H9 (cell line): ENCODE measurements at regions not wholly inside any gene's neighbourhood (a gene's known extent, or its start where the extent isn't known, plus 50 kb on each side); places are given as distances from the start of the nearest gene placed in this dataset.

Source experiments
- DNase-seq: peaks from one replicate; pipeline ENCODE4 v3.0.0-alpha.2; 2017
- H2AFZ ChIP-seq: one replicate; pipeline ENCODE4 v1.6.1; 2013; ENCODE audit warnings: mild to moderate bottlenecking, low read length, control low read depth, moderate library complexity
- H2AK5ac ChIP-seq: 2 replicates; pipeline ENCODE4 v1.6.1; 2013; ENCODE audit warnings: low read length, control low read depth, mixed read lengths; ENCODE audit not compliant: insufficient read length
- H2BK120ac ChIP-seq: one replicate; pipeline ENCODE4 v1.6.1; 2013; ENCODE audit warnings: low read depth, mild to moderate bottlenecking, low read length, control low read depth, inconsistent platforms; ENCODE audit not compliant: poor library complexity, severe bottlenecking
- H2BK12ac ChIP-seq: 2 replicates; pipeline ENCODE4 v1.6.1; 2013; ENCODE audit warnings: low read length, control low read depth, mixed read lengths, low read depth; ENCODE audit not compliant: insufficient read length
- H2BK15ac ChIP-seq: 2 replicates; pipeline ENCODE4 v1.6.1; 2013; ENCODE audit warnings: low read depth, low read length, control low read depth
- H2BK20ac ChIP-seq: one replicate; pipeline ENCODE4 v1.6.1; 2013; ENCODE audit warnings: low read depth, mild to moderate bottlenecking, low read length, control low read depth, inconsistent platforms; ENCODE audit not compliant: poor library complexity, severe bottlenecking
- H2BK5ac ChIP-seq: 2 replicates; pipeline ENCODE4 v1.6.1; 2013; ENCODE audit warnings: low read length, control low read depth, mixed read lengths; ENCODE audit not compliant: insufficient read length
- H3K14ac ChIP-seq: 2 replicates; pipeline ENCODE4 v1.6.1; 2013; ENCODE audit warnings: low read length, control low read depth; ENCODE audit not compliant: insufficient read depth
- H3K18ac ChIP-seq: 2 replicates; pipeline ENCODE4 v1.6.1; 2013; ENCODE audit warnings: low read depth, mild to moderate bottlenecking, mixed read lengths, low read length, control low read depth; ENCODE audit not compliant: insufficient read length
- H3K23ac ChIP-seq: 2 replicates; pipeline ENCODE4 v1.6.1; 2013; ENCODE audit warnings: low read length, control low read depth, mixed read lengths, low read depth; ENCODE audit not compliant: insufficient read length
- H3K23me2 ChIP-seq: 2 replicates; pipeline ENCODE4 v1.6.1; 2013; ENCODE audit warnings: low read depth, mild to moderate bottlenecking, mixed read lengths, low read length, control low read depth; ENCODE audit not compliant: insufficient read length, poor library complexity, severe bottlenecking
- H3K27ac ChIP-seq: 2 replicates; pipeline ENCODE4 v1.5.1; 2013; ENCODE audit warnings: low read length, control low read depth, mixed read lengths, low read depth; ENCODE audit not compliant: insufficient read length
- H3K27me3 ChIP-seq: 2 replicates; pipeline ENCODE4 v1.6.1; 2013; ENCODE audit warnings: low read length, control low read depth, inconsistent platforms; ENCODE audit not compliant: insufficient read depth
- H3K4ac ChIP-seq: 2 replicates; pipeline ENCODE4 v1.6.1; 2013; ENCODE audit warnings: low read depth, mild to moderate bottlenecking, control low read depth, inconsistent platforms, low read length, moderate library complexity
- H3K4me1 ChIP-seq: 2 replicates; pipeline ENCODE4 v1.6.1; 2013; ENCODE audit warnings: low read length, control low read depth, inconsistent platforms; ENCODE audit not compliant: insufficient read depth
- H3K4me2 ChIP-seq: 2 replicates; pipeline ENCODE4 v1.6.1; 2013; ENCODE audit warnings: low read length, control low read depth, mixed read lengths; ENCODE audit not compliant: insufficient read length, insufficient read depth
- H3K56ac ChIP-seq: 2 replicates; pipeline ENCODE4 v1.6.1; 2013; ENCODE audit warnings: low read depth, mild to moderate bottlenecking, mixed read lengths, low read length, control low read depth; ENCODE audit not compliant: insufficient read length
- H3K79me1 ChIP-seq: 2 replicates; pipeline ENCODE4 v1.6.1; 2013; ENCODE audit warnings: low read depth, mild to moderate bottlenecking, moderate library complexity, low read length, control low read depth, inconsistent platforms; ENCODE audit not compliant: insufficient read depth, poor library complexity, severe bottlenecking
- H3K79me2 ChIP-seq: 2 replicates; pipeline ENCODE4 v1.6.1; 2013; ENCODE audit warnings: low read length, control low read depth, inconsistent platforms; ENCODE audit not compliant: insufficient read depth
- H3K9ac ChIP-seq: 2 replicates; pipeline ENCODE4 v1.6.1; 2013; ENCODE audit warnings: low read length, control low read depth, mixed read lengths; ENCODE audit not compliant: insufficient read length; ENCODE audit errors: extremely low read depth
- H3K9me3 ChIP-seq: one replicate; pipeline ENCODE4 v1.6.1; 2013; ENCODE audit warnings: low read depth, low read length, inconsistent platforms; ENCODE audit not compliant: control insufficient read depth
- H3T11ph ChIP-seq: one replicate; pipeline ENCODE4 v1.6.1; 2013; ENCODE audit warnings: mild to moderate bottlenecking, low read length, control low read depth, inconsistent platforms
- H4K20me1 ChIP-seq: one replicate; pipeline ENCODE4 v1.6.1; 2013; ENCODE audit not compliant: control insufficient read depth, insufficient read length, insufficient read depth
- H4K5ac ChIP-seq: 2 replicates; pipeline ENCODE4 v1.6.1; 2013; ENCODE audit warnings: low read depth, mild to moderate bottlenecking, mixed read lengths, low read length, control low read depth; ENCODE audit not compliant: insufficient read length
- H4K8ac ChIP-seq: replicated peaks from 2 replicates; pipeline ENCODE4 v1.6.1; 2013; ENCODE audit warnings: low read length, control low read depth, mixed read lengths, low read depth; ENCODE audit not compliant: insufficient read length
- H4K91ac ChIP-seq: 2 replicates; pipeline ENCODE4 v1.6.1; 2013; ENCODE audit warnings: low read depth, mild to moderate bottlenecking, moderate library complexity, mixed read lengths, low read length, control low read depth; ENCODE audit not compliant: insufficient read length
- H3K27ac Mint-ChIP-seq, 3 experiments: 2 replicates in 2 of 3; 3 replicates in 1 of 3; pipeline ENCODE4 v1.8.0; 2020 to 2021; ENCODE audit warnings: mixed read lengths in 3 of 3, mild to moderate bottlenecking in 1 of 3, moderate library complexity in 1 of 3
- H3K27me3 Mint-ChIP-seq: 2 replicates; pipeline ENCODE4 v1.8.0; 2021; ENCODE audit warnings: low read depth, mild to moderate bottlenecking, moderate library complexity, mixed read lengths
- H3K36me3 Mint-ChIP-seq, 3 experiments: 2 replicates in 2 of 3; 3 replicates in 1 of 3; pipeline ENCODE4 v1.8.0; 2020 to 2021; ENCODE audit warnings: low read depth in 3 of 3, mixed read lengths in 3 of 3; ENCODE audit not compliant: insufficient read depth in 1 of 3
- H3K4me1 Mint-ChIP-seq, 2 experiments: 2 replicates each; pipeline ENCODE4 v1.8.0; 2020; ENCODE audit warnings: mixed read lengths in 2 of 2
- H3K4me3 Mint-ChIP-seq, 2 experiments: 2 replicates in 1 of 2; 3 replicates in 1 of 2; pipeline ENCODE4 v1.8.0; 2020 to 2021; ENCODE audit warnings: mild to moderate bottlenecking in 2 of 2, mixed read lengths in 2 of 2, moderate library complexity in 1 of 2
- H3K9me3 Mint-ChIP-seq, 2 experiments: 2 replicates in 1 of 2; 3 replicates in 1 of 2; pipeline ENCODE4 v1.8.0; 2020; ENCODE audit warnings: mild to moderate bottlenecking in 2 of 2, mixed read lengths in 2 of 2, moderate library complexity in 1 of 2
- CTCF ChIP-seq: fragments of 200-600 bp; sonication (generic); conservative IDR thresholded peaks from 3 replicates; pipeline ENCODE4 v1.8.0; 2021; ENCODE audit warnings: antibody characterized with exemption, mild to moderate bottlenecking
- WGBS: extraction: QIAGEN DNeasy Blood & Tissue Kit; methylation state at CpG from one replicate; pipeline ENCODE4 v1.1.7; 2013; ENCODE audit warnings: missing lambda C conversion rate, low lambda C conversion rate, mixed read lengths; ENCODE audit not compliant: insufficient read length; ENCODE audit errors: extremely low coverage; 5-methylcytosine and 5-hydroxymethylcytosine counted together

DNA sequence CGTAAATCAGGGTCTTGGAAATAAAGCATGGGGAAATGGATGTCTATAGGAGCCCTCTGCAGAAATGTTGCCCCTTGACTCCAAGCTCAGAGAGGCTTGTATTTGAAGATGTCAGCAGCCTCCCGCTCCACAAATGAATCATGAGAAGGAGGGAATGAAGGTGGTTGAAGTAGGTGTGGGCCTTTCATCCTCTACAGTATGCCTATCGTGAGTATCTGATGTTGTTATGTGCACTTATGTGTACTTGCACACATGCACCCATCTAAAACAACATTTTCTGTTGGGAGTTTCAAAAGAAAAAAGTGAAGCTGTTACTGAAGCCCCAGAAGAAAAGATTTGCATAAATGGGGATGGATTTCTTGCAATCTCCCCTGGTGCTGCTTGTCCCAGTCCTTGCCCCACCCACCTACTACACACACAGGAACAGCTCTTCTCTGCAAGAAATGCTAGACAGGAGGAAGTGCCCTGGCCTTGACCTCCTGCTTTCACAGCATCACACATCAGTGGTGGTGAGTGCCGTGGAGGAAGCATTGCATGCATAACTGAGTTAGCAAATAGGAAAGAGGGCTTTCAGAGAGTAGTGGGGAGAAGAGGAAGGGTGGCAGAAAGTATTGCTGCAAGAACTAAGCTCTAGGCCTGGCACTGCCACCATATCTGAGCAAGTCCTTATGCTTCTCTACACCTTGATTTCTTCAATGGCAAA lies 156.1 kb downstream of the SNX18 start:
- no peak overlapping the region for H3T11ph ChIP-seq
- H4K8ac ChIP-seq: no peak overlapping the region
- no peak overlapping the region for H2BK12ac ChIP-seq
- H3K9me3 ChIP-seq: no peaks in the 10 kb centered on the region
- no peaks in the 10 kb centered on the region for H3K23me2 ChIP-seq
- no peak overlapping the region for H3K14ac ChIP-seq
- H2AFZ ChIP-seq: no peak overlapping the region
- H3K23ac ChIP-seq: no peak overlapping the region
- no peak overlapping the region for H2BK5ac ChIP-seq
- no peak overlapping the region for H3K27ac Mint-ChIP-seq
- H3K79me2 ChIP-seq: no peaks in the 10 kb centered on the region
- H3K4me1 Mint-ChIP-seq: no peaks in the 10 kb centered on the region
- H2BK15ac ChIP-seq: no peak overlapping the region
- no peak overlapping the region for H2AK5ac ChIP-seq
- H3K4ac ChIP-seq: no peak overlapping the region
- H3K56ac ChIP-seq: no peak overlapping the region
- peaks cover 2% of the 10 kb centered on the region; the same call in 1 of the 2 replicates for H3K27me3 Mint-ChIP-seq
- H3K9me3 Mint-ChIP-seq: peaks cover 9 to 22% of the 10 kb centered on the region in 2 experiments
- H3K27ac ChIP-seq: no peak overlapping the region
- no peak overlapping the region for H3K18ac ChIP-seq
- H4K20me1 ChIP-seq: no peaks in the 10 kb centered on the region
- no peaks in the 10 kb centered on the region for H3K4me1 ChIP-seq
- no peak for TF ChIP-seq CTCF
- H4K91ac ChIP-seq: no peak overlapping the region
- no peak overlapping the region for H2BK20ac ChIP-seq
- H3K4me2 ChIP-seq: no peak overlapping the region
- no CpG with 5 or more reads among the region's 4 CpGs for WGBS
- H3K9ac ChIP-seq: no peak overlapping the region
- H3K4me3 Mint-ChIP-seq: no peak overlapping the region
- peaks cover 5 to 11% (median 7%) of the 10 kb centered on the region in 3 experiments; a peak in 6 of 7 replicates for H3K36me3 Mint-ChIP-seq
- no peaks in the 10 kb centered on the region for H3K79me1 ChIP-seq
- H4K5ac ChIP-seq: no peak overlapping the region
- no peaks in the 10 kb centered on the region for H3K27me3 ChIP-seq
- no peak overlapping the region for H2BK120ac ChIP-seq
- no peak for DNase-seq
